T-helper 17 cell (primary cell): ENCODE measurements at regions not wholly inside any gene's neighbourhood (a gene's known extent, or its start where the extent isn't known, plus 50 kb on each side); places are given as distances from the start of the nearest gene placed in this dataset.
"Not testable (repeated sequence)": the region's sequence is repeated elsewhere in the genome, so short reads cannot be mapped to it uniquely, and the experiment has no call there.

ENCODE experiments used
- ATAC-seq: fragments of 150-1000 bp; cut with Tn5 transposase; 2 replicates; pipeline ENCODE4 v1.10.0; 2021; ENCODE audit warnings: mild to moderate bottlenecking, moderate library complexity
- DNase-seq, 3 donors: peaks; one replicate each; pipeline versions ENCODE4 v3.0.0 to v3.0.0-alpha.2; 2020 to 2021
- H3K9me3 ChIP-seq: one replicate; pipeline ENCODE4 v1.7.0; 2013; ENCODE audit warnings: low read length, mild to moderate bottlenecking; ENCODE audit not compliant: control insufficient read depth, poor library complexity, severe bottlenecking
- H3K27ac Mint-ChIP-seq: one replicate; pipeline ENCODE4 v1.8.0; 2022; ENCODE audit warnings: mild to moderate bottlenecking, moderate library complexity, mixed read lengths
- H3K27me3 Mint-ChIP-seq: one replicate; pipeline ENCODE4 v1.8.0; 2022; ENCODE audit warnings: mixed read lengths
- H3K36me3 Mint-ChIP-seq: one replicate; pipeline ENCODE4 v1.8.0; 2022; ENCODE audit warnings: low read depth, mixed read lengths
- H3K4me1 Mint-ChIP-seq: one replicate; pipeline ENCODE4 v1.8.0; 2022; ENCODE audit warnings: mild to moderate bottlenecking, mixed read lengths
- H3K4me3 Mint-ChIP-seq: one replicate; pipeline ENCODE4 v1.8.0; 2022; ENCODE audit warnings: mild to moderate bottlenecking, moderate library complexity, mixed read lengths

- DNase-seq = no peak
- no peaks in the 10 kb centered on the region for H3K36me3 Mint-ChIP-seq
- H3K27ac Mint-ChIP-seq = no peak overlapping the region
- H3K9me3 ChIP-seq = no peaks in the 10 kb centered on the region
- peaks cover 4% of the 10 kb centered on the region for H3K27me3 Mint-ChIP-seq
- no peak for ATAC-seq
- no peak overlapping the region for H3K4me3 Mint-ChIP-seq
- H3K4me1 Mint-ChIP-seq = no peaks in the 10 kb centered on the region
Observed at GRCh38 chr10:125417605-125418004, 257.2 kb upstream of the CTBP2 start.

GRCh38 chr10:125415964-125416363 is 255.6 kb upstream of the CTBP2 start:
- Mint-ChIP-seq H3K27ac (no peak overlapping the region), H3K36me3 (no peaks in the 10 kb centered on the region), H3K27me3 (peaks cover 4% of the 10 kb centered on the region), H3K4me1 (no peaks in the 10 kb centered on the region), H3K4me3 (no peak overlapping the region)
- H3K9me3 ChIP-seq = no peaks in the 10 kb centered on the region
- ATAC-seq = no peak
- no peak for DNase-seq

GRCh38 chr10:125415006-125415633 is 254.8 kb upstream of the CTBP2 start:
- Mint-ChIP-seq H3K27me3 (peaks cover 4% of the 10 kb centered on the region), H3K4me3 (no peak overlapping the region), H3K27ac (no peak overlapping the region), H3K4me1 (no peaks in the 10 kb centered on the region), H3K36me3 (no peaks in the 10 kb centered on the region)
- ATAC-seq (no peak), DNase-seq (no peak)
- no peaks in the 10 kb centered on the region for H3K9me3 ChIP-seq

- H3K27ac Mint-ChIP-seq = no peak overlapping the region
Observed at GRCh38 chr10:125411724-125412123, 251.4 kb upstream of the CTBP2 start.

GRCh38 chr10:125409756-125410155 is 249.4 kb upstream of the CTBP2 start:
- ATAC-seq (no peak), DNase-seq (no peak)
- no peaks in the 10 kb centered on the region for H3K9me3 ChIP-seq
- Mint-ChIP-seq H3K27me3 (peaks cover 5% of the 10 kb centered on the region), H3K27ac (no peak overlapping the region), H3K4me3 (no peak overlapping the region), H3K4me1 (no peaks in the 10 kb centered on the region), H3K36me3 (no peaks in the 10 kb centered on the region)

More at GRCh38 chr10:125411724-125412123, 251.4 kb upstream of the CTBP2 start:
- ATAC-seq (no peak), DNase-seq (no peak)
- Mint-ChIP-seq H3K4me3 (no peak overlapping the region), H3K36me3 (no peaks in the 10 kb centered on the region), H3K27me3 (peaks cover 9% of the 10 kb centered on the region), H3K4me1 (no peaks in the 10 kb centered on the region)
- H3K9me3 ChIP-seq = no peaks in the 10 kb centered on the region

GRCh38 chr10:125407557-125407956 is 247.2 kb upstream of the CTBP2 start:
- Mint-ChIP-seq H3K4me1 (no peaks in the 10 kb centered on the region), H3K4me3 (no peak overlapping the region)
- ATAC-seq = no peak

GRCh38 chr10:125407000-125407502 is 246.7 kb upstream of the CTBP2 start:
- no peak for DNase-seq
- Mint-ChIP-seq H3K4me3 (no peak overlapping the region), H3K27me3 (peaks cover 5% of the 10 kb centered on the region), H3K36me3 (no peaks in the 10 kb centered on the region), H3K4me1 (no peaks in the 10 kb centered on the region), H3K27ac (no peak overlapping the region)
- no peaks in the 10 kb centered on the region for H3K9me3 ChIP-seq
- ATAC-seq = no peak

More at GRCh38 chr10:125407557-125407956, 247.2 kb upstream of the CTBP2 start:
- no peaks in the 10 kb centered on the region for H3K36me3 Mint-ChIP-seq
- H3K27me3 Mint-ChIP-seq = peaks cover 5% of the 10 kb centered on the region
- DNase-seq = no peak
- no peak overlapping the region for H3K27ac Mint-ChIP-seq
- H3K9me3 ChIP-seq = no peaks in the 10 kb centered on the region

- ATAC-seq, H3K36me3 Mint-ChIP-seq, H3K27me3 Mint-ChIP-seq, H3K4me3 Mint-ChIP-seq, H3K9me3 ChIP-seq, DNase-seq, H3K27ac Mint-ChIP-seq, H3K4me1 Mint-ChIP-seq: not testable (repeated sequence)
Observed at GRCh38 chr10:125404902-125405301, 244.5 kb upstream of the CTBP2 start.

GRCh38 chr10:125401462-125401861 is 241.1 kb upstream of the CTBP2 start:
- DNase-seq (no peak), ATAC-seq (no peak)
- Mint-ChIP-seq H3K27me3 (peaks cover 7% of the 10 kb centered on the region), H3K4me1 (no peaks in the 10 kb centered on the region), H3K27ac (no peak overlapping the region), H3K36me3 (no peaks in the 10 kb centered on the region), H3K4me3 (no peak overlapping the region)
- no peaks in the 10 kb centered on the region for H3K9me3 ChIP-seq

GRCh38 chr10:125399289-125399688 is 238.9 kb upstream of the CTBP2 start:
- peaks cover 7% of the 10 kb centered on the region for H3K27me3 Mint-ChIP-seq
- no peaks in the 10 kb centered on the region for H3K36me3 Mint-ChIP-seq
- H3K27ac Mint-ChIP-seq = no peak overlapping the region
- no peak for DNase-seq
- no peaks in the 10 kb centered on the region for H3K4me1 Mint-ChIP-seq
- H3K9me3 ChIP-seq = no peaks in the 10 kb centered on the region
- no peak for ATAC-seq
- no peak overlapping the region for H3K4me3 Mint-ChIP-seq

GRCh38 chr10:125398270-125398669 is 237.9 kb upstream of the CTBP2 start:
- Mint-ChIP-seq H3K27ac (no peak overlapping the region), H3K4me1 (no peaks in the 10 kb centered on the region), H3K4me3 (no peak overlapping the region), H3K27me3 (peaks cover 7% of the 10 kb centered on the region), H3K36me3 (no peaks in the 10 kb centered on the region)
- no peak for ATAC-seq
- no peak for DNase-seq
- no peaks in the 10 kb centered on the region for H3K9me3 ChIP-seq

- Mint-ChIP-seq H3K4me3 (no peak overlapping the region), H3K4me1 (no peaks in the 10 kb centered on the region), H3K27me3 (peaks cover 7% of the 10 kb centered on the region), H3K27ac (no peak overlapping the region), H3K36me3 (no peaks in the 10 kb centered on the region)
- no peaks in the 10 kb centered on the region for H3K9me3 ChIP-seq
- DNase-seq (no peak), ATAC-seq (no peak)
Observed at GRCh38 chr10:125397608-125398007, 237.2 kb upstream of the CTBP2 start.

GRCh38 chr10:125396676-125397075 is 236.3 kb upstream of the CTBP2 start:
- no peaks in the 10 kb centered on the region for H3K36me3 Mint-ChIP-seq
- ATAC-seq (no peak), DNase-seq (no peak)
- no peak overlapping the region for H3K27ac Mint-ChIP-seq
- no peak overlapping the region for H3K4me3 Mint-ChIP-seq
- H3K4me1 Mint-ChIP-seq = no peaks in the 10 kb centered on the region
- peaks cover 7% of the 10 kb centered on the region for H3K27me3 Mint-ChIP-seq
- H3K9me3 ChIP-seq = no peaks in the 10 kb centered on the region

- DNase-seq (no peak), ATAC-seq (no peak)
- no peaks in the 10 kb centered on the region for H3K9me3 ChIP-seq
- no peaks in the 10 kb centered on the region for H3K4me1 Mint-ChIP-seq
- no peaks in the 10 kb centered on the region for H3K27me3 Mint-ChIP-seq
- H3K36me3 Mint-ChIP-seq = no peaks in the 10 kb centered on the region
- no peak overlapping the region for H3K27ac Mint-ChIP-seq
- no peak overlapping the region for H3K4me3 Mint-ChIP-seq
Observed at GRCh38 chr10:125392609-125393008, 232.2 kb upstream of the CTBP2 start.
